ENCODE measurements at regions not wholly inside any gene's neighbourhood (a gene's known extent, or its start where the extent isn't known, plus 50 kb on each side); places are given as distances from the start of the nearest gene placed in this dataset.

GRCh38 chr6:56789342-56789741 lies 146.7 kb upstream of the DST start:
- TF ChIP-seq POLR2AphosphoS5 (IDR thresholded peaks at IDR 0.05; ENCODE audit: low read depth, low read length) (no peak), TAF1 (IDR thresholded peaks at IDR 0.05; ENCODE audit: borderline replicate concordance, insufficient read depth, low read length) (no peak), SIN3A (IDR thresholded peaks at IDR 0.05; ENCODE audit: borderline replicate concordance, insufficient read depth, low read length) (no peak)
